ENCODE measurements at regions not wholly inside any gene's neighbourhood (a gene's known extent, or its start where the extent isn't known, plus 50 kb on each side); places are given as distances from the start of the nearest gene placed in this dataset.
"Not testable (repeated sequence)": the region's sequence is repeated elsewhere in the genome, so short reads cannot be mapped to it uniquely, and the experiment has no call there.

DNA sequence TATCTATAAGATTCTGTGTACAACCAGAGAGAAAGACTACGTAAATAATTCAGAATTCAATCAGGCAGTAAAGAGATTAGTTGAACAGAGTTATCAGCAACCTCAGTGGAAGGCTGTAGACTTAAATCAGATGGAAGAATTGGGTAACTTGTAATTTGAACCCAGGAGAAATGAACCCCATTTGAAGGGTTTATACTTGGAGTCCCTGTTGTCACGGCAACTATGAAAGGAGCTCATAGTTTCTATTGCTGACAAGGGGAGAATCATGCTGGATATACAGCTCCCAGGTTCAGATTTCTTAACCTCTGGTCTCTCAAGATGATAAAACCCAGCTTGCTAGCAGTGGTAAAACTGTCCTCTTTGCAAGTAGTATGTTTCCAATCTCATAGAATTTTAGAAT lies 54.4 kb upstream of the BMP4 start:
- TF ChIP-seq, protein P1, sequence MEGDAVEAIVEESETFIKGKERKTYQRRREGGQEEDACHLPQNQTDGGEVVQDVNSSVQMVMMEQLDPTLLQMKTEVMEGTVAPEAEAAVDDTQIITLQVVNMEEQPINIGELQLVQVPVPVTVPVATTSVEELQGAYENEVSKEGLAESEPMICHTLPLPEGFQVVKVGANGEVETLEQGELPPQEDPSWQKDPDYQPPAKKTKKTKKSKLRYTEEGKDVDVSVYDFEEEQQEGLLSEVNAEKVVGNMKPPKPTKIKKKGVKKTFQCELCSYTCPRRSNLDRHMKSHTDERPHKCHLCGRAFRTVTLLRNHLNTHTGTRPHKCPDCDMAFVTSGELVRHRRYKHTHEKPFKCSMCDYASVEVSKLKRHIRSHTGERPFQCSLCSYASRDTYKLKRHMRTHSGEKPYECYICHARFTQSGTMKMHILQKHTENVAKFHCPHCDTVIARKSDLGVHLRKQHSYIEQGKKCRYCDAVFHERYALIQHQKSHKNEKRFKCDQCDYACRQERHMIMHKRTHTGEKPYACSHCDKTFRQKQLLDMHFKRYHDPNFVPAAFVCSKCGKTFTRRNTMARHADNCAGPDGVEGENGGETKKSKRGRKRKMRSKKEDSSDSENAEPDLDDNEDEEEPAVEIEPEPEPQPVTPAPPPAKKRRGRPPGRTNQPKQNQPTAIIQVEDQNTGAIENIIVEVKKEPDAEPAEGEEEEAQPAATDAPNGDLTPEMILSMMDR (IDR thresholded peaks at IDR 0.05; ENCODE audit: extremely low read depth, missing control alignments): no peak
- no peak for DNase-seq (ENCODE audit: low spot score)

DNA sequence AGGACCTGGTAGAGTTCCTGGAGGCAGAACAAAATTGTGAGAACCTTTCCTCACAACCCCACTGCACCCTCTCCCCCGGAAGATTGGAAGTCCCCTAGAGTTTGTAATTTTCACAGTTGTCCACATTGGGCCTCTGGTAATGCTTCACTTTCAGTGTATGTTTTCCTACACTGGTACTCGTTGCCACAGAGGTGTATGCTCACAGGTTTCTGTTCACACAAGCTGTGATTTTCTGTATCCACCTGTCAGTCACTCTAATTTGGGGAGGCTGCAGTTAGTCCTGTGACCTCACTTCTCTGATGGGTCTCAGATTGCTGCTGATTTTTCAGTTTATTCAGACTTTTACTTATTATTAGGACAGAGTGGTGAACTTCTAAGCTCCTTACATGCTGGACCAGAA lies 66.4 kb upstream of the BMP4 start:
- TF ChIP-seq, protein P1 (IDR thresholded peaks at IDR 0.05; ENCODE audit: extremely low read depth, missing control alignments): no peak
- DNase-seq (ENCODE audit: low spot score): peak; percentile 28

DNA sequence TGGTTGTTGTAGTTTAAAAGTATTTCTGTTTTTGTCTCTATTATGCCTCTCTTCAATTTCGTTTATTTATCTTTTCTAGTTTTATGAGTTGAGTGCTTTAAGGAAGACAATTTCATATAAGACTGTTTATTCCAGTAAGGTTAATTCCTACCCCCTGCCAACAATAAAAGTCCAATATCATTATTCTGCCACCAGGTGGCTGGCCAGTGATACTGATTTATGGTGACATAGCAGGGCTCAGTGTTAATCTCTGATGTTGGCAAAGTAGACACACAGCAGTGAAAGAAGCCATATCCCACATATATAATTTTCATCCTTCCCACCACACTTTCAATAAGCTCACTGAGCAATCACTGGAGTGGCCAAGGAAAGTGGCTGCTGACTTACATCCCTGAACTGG lies 69.0 kb upstream of the BMP4 start:
- DNase-seq (ENCODE audit: low spot score): no peak
- TF ChIP-seq, protein P1 (IDR thresholded peaks at IDR 0.05; ENCODE audit: extremely low read depth, missing control alignments): no peak

DNA sequence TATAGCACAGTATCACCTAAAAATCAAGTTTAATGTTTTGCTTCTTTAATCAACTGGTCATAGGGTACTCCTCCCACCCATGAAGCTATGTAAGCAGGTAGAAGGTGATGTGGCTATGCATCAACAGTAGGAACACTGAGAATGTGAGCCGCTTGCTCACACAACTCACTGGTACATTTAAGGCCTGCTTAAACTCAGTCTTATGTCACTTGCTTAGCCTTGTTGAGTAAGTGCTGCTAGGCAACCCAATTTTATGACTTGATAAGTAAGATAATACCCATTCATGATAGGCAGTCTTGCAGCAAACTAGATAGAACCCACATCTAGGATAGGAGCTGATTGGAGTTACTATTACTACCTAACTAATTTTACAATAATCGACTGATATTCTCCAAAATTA lies 70.0 kb upstream of the BMP4 start:
- DNase-seq (ENCODE audit: low spot score): no peak
- TF ChIP-seq, protein P1 (IDR thresholded peaks at IDR 0.05; ENCODE audit: extremely low read depth, missing control alignments): no peak

DNA sequence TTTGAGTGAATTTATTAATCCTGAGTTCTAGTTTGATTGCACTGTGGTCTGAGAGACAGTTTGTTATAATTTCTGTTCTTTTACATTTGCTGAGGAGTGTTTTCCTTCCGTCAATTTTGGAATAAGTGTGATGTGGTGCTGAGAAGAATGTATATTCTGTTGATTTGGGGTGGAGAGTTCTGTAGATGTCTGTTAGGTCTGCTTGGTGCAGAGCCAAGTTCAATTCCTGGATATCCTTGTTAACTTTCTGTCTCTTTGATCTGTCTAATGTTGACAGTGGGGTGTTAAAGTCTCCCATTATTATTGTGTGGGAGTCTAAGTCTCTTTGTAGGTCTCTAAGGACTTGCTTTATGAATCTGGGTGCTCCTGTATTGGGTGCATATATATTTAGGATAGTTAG lies 74.4 kb upstream of the BMP4 start:
- not testable (repeated sequence) for DNase-seq (ENCODE audit: low spot score)

DNA sequence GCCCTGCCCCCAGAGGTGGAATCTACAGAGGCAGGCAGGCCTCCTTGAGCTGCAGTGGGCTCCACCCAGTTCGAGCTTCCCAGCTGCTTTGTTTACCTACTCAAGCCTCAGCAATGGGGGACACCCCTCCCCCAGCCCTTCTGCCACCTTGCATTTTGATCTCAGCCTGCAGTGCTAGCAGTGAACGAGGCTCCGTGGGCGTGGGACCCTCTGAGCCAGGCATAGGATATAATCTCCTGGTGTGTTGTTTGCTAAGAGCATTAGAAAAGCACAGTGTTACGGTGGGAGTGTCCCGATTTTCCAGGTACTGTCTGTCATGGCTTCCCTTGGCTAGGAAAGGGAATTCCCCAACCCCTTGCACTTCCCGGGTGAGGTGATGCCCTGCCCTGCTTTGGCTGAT lies 76.7 kb upstream of the BMP4 start:
- DNase-seq (ENCODE audit: low spot score): not testable (repeated sequence)

DNA sequence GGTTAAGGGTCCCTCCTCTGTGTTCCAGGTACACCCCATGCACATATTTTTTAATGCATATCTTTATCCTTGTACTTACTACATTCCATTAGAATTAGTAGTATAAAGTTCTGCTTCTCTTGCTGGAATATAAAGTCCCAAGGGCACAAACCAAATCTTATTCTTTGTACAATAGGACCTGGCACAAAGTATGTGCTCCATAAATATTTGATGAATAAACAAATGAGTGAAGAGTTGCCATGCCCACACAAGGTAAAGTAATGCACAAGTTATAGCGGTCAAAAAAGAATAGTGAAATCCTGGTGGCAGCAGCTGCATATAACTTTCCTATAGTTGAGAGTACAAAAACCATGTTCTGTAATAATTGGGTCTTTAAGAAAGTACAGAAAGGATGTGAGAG lies 82.1 kb upstream of the BMP4 start:
- DNase-seq (ENCODE audit: low spot score): no peak
- TF ChIP-seq, protein P1 (IDR thresholded peaks at IDR 0.05; ENCODE audit: extremely low read depth, missing control alignments): no peak

DNA sequence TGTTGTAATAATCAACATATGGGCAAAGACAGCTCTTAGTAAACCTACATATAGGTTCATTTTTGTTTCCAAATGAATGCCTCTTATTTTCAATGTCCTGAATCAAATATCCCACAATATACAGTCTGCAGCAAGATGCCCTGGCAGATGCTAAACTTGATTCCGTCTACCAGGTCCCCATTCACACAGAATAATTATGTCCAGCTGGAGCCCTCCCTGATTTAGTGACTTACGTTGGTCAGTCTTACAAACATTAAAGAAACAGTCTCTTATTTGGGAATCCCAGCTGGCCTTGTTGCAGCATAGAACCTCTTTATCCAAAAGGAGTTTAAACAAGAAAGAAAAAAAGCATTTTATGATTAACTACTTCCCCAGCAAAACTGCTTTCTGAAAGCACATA lies 82.7 kb upstream of the BMP4 start:
- TF ChIP-seq, protein P1 (IDR thresholded peaks at IDR 0.05; ENCODE audit: extremely low read depth, missing control alignments): no peak
- DNase-seq (ENCODE audit: low spot score): no peak

DNA sequence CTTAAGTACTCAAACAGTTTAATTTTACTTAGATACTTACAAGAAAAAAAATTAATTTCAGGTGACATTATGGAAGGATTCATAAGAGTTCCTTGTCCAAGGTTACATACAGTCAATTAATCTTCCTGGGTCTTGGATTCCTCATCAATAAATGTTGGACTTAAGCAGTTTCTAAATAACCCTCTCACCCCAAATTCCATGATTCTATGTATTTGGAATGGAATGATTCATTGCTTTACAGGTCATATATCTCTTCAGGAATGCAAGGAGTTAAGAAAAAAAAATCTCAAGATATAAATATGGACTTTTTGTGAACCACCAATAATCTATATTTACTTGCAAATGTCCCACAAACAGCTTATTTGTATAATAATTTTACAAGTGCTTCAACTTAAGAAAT lies 84.2 kb upstream of the BMP4 start:
- DNase-seq (ENCODE audit: low spot score): no peak
- TF ChIP-seq, protein P1 (IDR thresholded peaks at IDR 0.05; ENCODE audit: extremely low read depth, missing control alignments): no peak
